ENCODE measurements at regions not wholly inside any gene's neighbourhood (a gene's known extent, or its start where the extent isn't known, plus 50 kb on each side); places are given as distances from the start of the nearest gene placed in this dataset.

DNA sequence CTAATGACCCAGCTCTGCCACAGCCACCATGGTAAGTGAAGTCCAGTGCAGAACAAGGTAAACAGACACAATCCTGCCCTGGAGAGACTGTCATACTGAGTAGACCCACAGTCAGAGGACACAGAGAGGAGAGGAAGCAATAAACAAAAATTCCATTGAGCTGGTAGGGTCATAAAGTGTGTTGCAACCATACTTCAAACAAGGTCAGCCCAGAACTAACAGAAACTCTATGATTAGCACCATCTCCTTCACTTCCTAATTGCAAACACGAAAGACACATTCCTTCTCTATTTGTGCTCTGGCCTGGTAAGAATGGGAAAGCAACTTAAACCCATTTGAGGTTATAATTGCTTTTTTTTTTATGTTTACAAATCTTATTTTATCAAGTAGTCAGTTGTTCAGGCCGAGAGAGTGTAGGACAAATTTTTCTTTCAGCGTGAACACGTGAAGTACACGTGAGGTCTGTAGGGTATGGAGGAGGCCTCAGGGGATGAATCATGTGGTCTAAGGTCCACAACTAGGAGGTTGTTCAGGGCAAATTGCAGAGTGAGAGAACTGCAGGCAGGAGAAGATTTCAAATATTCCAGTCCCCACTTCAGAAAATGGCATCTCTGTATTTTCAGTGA is 71.4 kb upstream of the GLS start:
- no peak for DNase-seq (ENCODE audit: low read depth)

GRCh38 chr2:190809876-190810525 is 70.6 kb upstream of the GLS start:
- no peak for DNase-seq (ENCODE audit: low read depth)

GRCh38 chr2:190810981-190811587 is 69.5 kb upstream of the GLS start:
- no peak for DNase-seq (ENCODE audit: low read depth)

- DNase-seq (ENCODE audit: low read depth), result no peak
These were observed 68.8 kb upstream of the GLS start for GRCh38 chr2:190811811-190812210.

DNA sequence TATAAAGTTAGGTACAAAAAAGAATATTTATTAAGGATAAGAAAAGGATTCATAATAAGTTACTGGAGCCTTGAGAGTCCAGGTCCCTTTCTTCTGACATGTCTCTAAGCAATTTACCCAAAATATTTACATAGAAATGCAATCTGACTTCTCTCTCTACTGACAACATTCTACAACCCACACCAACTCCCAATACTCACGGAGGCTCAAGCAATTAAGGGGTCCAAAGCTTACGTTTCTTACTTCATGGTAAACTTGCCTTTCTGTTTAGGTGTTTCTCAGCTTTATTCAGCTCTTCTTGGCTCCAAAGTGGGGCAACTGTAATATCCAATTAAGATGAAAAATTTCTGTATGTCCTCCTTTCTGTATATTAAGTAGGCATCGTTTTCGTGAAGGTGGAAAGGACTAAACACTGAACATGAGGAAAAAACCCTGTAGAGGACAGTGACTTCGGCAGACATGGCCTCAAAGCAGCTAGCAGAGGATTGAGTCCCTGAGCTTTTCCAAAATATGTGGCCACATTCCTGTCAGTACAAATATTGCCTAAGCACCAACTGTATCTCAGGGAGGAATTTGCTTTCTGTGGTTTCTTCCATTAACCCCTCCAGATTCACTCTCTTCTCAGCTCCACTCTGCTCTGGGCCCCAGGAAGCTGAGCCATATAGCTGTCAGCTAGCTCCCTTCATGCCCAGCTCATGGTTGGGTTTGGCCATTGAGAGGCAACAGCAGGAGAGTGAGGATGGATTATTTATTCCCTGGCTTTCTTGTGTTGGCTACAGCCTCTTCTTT is 67.9 kb upstream of the GLS start:
- no peak for DNase-seq (ENCODE audit: low read depth)

GRCh38 chr2:190815226-190815625 is 65.4 kb upstream of the GLS start:
- DNase-seq (ENCODE audit: low read depth), result no peak

DNA sequence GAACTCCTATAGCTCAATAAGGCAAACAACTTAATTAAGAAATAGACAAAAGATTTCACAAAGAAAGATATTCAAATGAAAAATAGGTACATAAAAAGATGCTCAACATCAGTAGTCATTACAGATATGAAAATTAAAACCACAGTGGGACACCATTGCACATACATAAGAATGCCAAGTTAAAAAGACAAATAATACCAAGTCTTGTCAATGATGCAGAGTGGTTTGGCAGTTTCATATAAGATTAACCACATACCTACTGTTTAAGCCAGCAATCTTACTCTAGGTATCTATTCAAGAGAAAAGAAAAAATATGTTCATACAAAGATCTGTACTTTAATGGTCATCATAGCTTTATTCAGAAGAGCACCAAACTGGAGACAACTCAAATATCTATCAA is 63.5 kb upstream of the GLS start:
- DNase-seq (ENCODE audit: low read depth), result no peak

- no peak for DNase-seq (ENCODE audit: low read depth)
These were observed 60.8 kb upstream of the GLS start for GRCh38 chr2:190819840-190820301.

DNA sequence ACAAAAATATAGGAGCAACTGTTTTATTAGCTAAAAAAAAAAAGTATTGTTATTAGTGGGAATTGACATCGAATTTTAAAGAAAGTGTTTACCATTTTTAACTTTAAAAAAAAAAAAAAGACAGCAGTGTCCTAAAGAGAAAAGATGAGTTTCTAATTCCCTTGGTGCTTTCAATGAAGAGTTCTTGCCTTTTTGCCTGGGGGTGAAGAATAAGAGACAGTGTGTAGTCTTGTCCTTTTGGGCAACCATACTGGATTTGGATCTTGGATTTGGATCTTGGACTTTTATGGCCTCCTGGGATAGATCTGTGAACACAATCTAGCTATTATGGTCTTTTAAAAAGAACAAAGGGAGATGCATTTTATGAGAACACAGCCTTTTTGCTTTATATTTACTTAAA is 60.2 kb upstream of the GLS start:
- no peak for DNase-seq (ENCODE audit: low read depth)

- no peak for DNase-seq (ENCODE audit: low read depth)
These were observed 58.6 kb upstream of the GLS start for GRCh38 chr2:190822043-190822442.

GRCh38 chr2:190827720-190828119 is 52.9 kb upstream of the GLS start:
- no peak for DNase-seq (ENCODE audit: low read depth)

GRCh38 chr2:190829642-190830041 is 51.0 kb upstream of the GLS start:
- DNase-seq (ENCODE audit: low read depth), result no peak
